ENCODE measurements at regions not wholly inside any gene's neighbourhood (a gene's known extent, or its start where the extent isn't known, plus 50 kb on each side); places are given as distances from the start of the nearest gene placed in this dataset.

DNA sequence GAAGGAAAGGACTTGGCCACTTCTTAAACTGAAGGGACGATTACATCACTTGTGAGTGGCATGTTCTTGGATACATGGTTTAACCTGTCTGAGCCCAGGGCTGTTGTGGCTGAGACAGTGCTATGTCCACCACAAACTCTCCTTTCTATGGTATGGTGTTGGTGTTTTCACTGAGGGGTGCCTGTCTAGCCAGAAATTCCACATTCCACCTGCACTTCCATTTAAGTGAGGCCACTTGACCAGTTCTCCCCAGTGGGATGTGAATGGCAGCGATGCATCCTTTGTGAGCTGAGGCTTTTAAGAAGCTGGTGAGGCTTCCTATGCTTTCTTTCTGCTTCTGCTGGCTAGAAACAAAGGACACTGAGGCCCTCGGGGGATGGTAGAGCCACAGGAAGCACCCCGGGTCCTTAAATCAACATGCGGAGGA lies 151.4 kb upstream of the CHD6 start:
- BruUV-seq (replicated peaks), result no TSS peak
- no peaks in the 10 kb centered on the region for H3K9me3 ChIP-seq (ENCODE audit: low read length)
- ATAC-seq, result no peak
- ChIA-PET CTCF (ENCODE audit: low intra/inter-chr PET ratio, low total read pairs) (no interaction called here), POLR2A (no interaction called here)
- in situ Hi-C loops (cut with HindIII; ENCODE audit: extremely low pct_ligation_motif_present, low pct_unique_long_range_greater_than_20kb) (no loop called here), intact Hi-C loops (cut with micrococcal nuclease; ENCODE audit: unreplicated experiment) (no loop called here)
- FAIRE-seq, result no peak
- no peak overlapping the region for H3K4me3 ChIP-seq (replicated peaks in 1 of 3; ENCODE audit: insufficient read depth in 1 of 3, low read depth in 2 of 3, low read length in 3 of 3)
- H3K9ac ChIP-seq (ENCODE audit: insufficient read depth, low read depth, low read length), result no peak overlapping the region
- H3K27ac ChIP-seq (ENCODE audit: extremely low read length, insufficient read depth, low read length), result no peak overlapping the region
- H3K4me1 ChIP-seq (ENCODE audit: insufficient read depth, low read length), result no peaks in the 10 kb centered on the region
- H3K36me3 ChIP-seq (replicated peaks in 1 of 2; ENCODE audit: control insufficient read depth in 1 of 2, insufficient read depth in 2 of 2, low read length in 2 of 2), result no peaks in the 10 kb centered on the region
- no peaks in the 10 kb centered on the region for H3K79me2 ChIP-seq (ENCODE audit: insufficient read depth, low read length)
- 0 out of 5 replicates have a peak, but pooled peaks cover 0 to 4% of the 10 kb centered on the region in 2 experiments for H3K27me3 ChIP-seq (ENCODE audit: control insufficient read depth in 1 of 2, insufficient read depth in 2 of 2, low read length in 2 of 2)
- no peak for DNase-seq (ENCODE audit: low spot score)
- no peak overlapping the region for H2AFZ ChIP-seq (ENCODE audit: low read length)
- 30% methylated on average over 5 of the region's 5 CpGs for WGBS (ENCODE audit: low lambda C conversion rate)
- no peaks in the 10 kb centered on the region for H4K20me1 ChIP-seq (ENCODE audit: insufficient read depth, low read length)
- no peak overlapping the region for H3K4me2 ChIP-seq (ENCODE audit: low read depth, low read length)
- TF ChIP-seq ZNF710 (CRISPR knock-in tag; IDR thresholded peaks at IDR 0.05; ENCODE audit: borderline replicate concordance), result no peak
- TF ChIP-seq KAT8 (CRISPR knock-in tag; IDR thresholded peaks at IDR 0.05), result no peak
- TF ChIP-seq, protein P1, sequence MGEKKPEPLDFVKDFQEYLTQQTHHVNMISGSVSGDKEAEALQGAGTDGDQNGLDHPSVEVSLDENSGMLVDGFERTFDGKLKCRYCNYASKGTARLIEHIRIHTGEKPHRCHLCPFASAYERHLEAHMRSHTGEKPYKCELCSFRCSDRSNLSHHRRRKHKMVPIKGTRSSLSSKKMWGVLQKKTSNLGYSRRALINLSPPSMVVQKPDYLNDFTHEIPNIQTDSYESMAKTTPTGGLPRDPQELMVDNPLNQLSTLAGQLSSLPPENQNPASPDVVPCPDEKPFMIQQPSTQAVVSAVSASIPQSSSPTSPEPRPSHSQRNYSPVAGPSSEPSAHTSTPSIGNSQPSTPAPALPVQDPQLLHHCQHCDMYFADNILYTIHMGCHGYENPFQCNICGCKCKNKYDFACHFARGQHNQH (CRISPR knock-in tag; IDR thresholded peaks at IDR 0.05), result no peak
- TF ChIP-seq FOSL2 (CRISPR knock-in tag; IDR thresholded peaks at IDR 0.05), result no peak
- TF ChIP-seq, protein P2, sequence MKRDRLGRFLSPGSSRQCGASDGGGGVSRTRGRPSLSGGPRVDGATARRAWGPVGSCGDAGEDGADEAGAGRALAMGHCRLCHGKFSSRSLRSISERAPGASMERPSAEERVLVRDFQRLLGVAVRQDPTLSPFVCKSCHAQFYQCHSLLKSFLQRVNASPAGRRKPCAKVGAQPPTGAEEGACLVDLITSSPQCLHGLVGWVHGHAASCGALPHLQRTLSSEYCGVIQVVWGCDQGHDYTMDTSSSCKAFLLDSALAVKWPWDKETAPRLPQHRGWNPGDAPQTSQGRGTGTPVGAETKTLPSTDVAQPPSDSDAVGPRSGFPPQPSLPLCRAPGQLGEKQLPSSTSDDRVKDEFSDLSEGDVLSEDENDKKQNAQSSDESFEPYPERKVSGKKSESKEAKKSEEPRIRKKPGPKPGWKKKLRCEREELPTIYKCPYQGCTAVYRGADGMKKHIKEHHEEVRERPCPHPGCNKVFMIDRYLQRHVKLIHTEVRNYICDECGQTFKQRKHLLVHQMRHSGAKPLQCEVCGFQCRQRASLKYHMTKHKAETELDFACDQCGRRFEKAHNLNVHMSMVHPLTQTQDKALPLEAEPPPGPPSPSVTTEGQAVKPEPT (CRISPR knock-in tag; IDR thresholded peaks at IDR 0.05; ENCODE audit: low read depth), result no peak
- no peak for TF ChIP-seq ZNF20 (CRISPR knock-in tag; IDR thresholded peaks at IDR 0.05)
- TF ChIP-seq ZNF224 (CRISPR knock-in tag; IDR thresholded peaks at IDR 0.05), result no peak
- TF ChIP-seq JUNB (CRISPR knock-in tag; IDR thresholded peaks at IDR 0.05; ENCODE audit: borderline replicate concordance), result no peak
- no peak for TF ChIP-seq SMYD3 (CRISPR knock-in tag; IDR thresholded peaks at IDR 0.05)
- TF ChIP-seq, protein P3, sequence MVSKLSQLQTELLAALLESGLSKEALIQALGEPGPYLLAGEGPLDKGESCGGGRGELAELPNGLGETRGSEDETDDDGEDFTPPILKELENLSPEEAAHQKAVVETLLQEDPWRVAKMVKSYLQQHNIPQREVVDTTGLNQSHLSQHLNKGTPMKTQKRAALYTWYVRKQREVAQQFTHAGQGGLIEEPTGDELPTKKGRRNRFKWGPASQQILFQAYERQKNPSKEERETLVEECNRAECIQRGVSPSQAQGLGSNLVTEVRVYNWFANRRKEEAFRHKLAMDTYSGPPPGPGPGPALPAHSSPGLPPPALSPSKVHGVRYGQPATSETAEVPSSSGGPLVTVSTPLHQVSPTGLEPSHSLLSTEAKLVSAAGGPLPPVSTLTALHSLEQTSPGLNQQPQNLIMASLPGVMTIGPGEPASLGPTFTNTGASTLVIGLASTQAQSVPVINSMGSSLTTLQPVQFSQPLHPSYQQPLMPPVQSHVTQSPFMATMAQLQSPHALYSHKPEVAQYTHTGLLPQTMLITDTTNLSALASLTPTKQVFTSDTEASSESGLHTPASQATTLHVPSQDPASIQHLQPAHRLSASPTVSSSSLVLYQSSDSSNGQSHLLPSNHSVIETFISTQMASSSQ (IDR thresholded peaks at IDR 0.05; ENCODE audit: low read depth), result no peak
- TF ChIP-seq, protein P3 (CRISPR knock-in tag; IDR thresholded peaks at IDR 0.05; ENCODE audit: borderline replicate concordance), result no peak
- no peak for TF ChIP-seq KAT2B (IDR thresholded peaks at IDR 0.05; ENCODE audit: borderline replicate concordance, low read depth, low read length)
